Lung (tissue), 11 donors: ENCODE measurements at regions not wholly inside any gene's neighbourhood (a gene's known extent, or its start where the extent isn't known, plus 50 kb on each side); places are given as distances from the start of the nearest gene placed in this dataset.

Source experiments
- ATAC-seq: fragments of 200-7000 bp; cut with Tn5 transposase; one replicate; pipeline ENCODE4 v1.9.1; 2020; ENCODE audit warnings: moderate number of reproducible peaks; ENCODE audit not compliant: insufficient read depth, low FRiP score
- DNase-seq, 3 donors: peaks; one replicate each; pipeline ENCODE4 v3.0.0-alpha.2; 2013 to 2017
- H3K27ac ChIP-seq, 2 donors: one replicate each; pipeline ENCODE4 v1.5.1; 2013; ENCODE audit warnings: mild to moderate bottlenecking in 2 of 2, moderate library complexity in 2 of 2, control low read depth in 1 of 2, inconsistent platforms in 1 of 2, low read depth in 1 of 2, low read length in 1 of 2
- H3K27me3 ChIP-seq, 3 donors: one replicate each; pipeline ENCODE4 v1.5.1; 2013; ENCODE audit warnings: low read length in 2 of 3; ENCODE audit not compliant: control insufficient read depth in 3 of 3, insufficient read depth in 3 of 3
- H3K36me3 ChIP-seq, 4 donors: one replicate each; pipeline ENCODE4 v1.5.1; 2013; ENCODE audit warnings: low read length in 4 of 4, mild to moderate bottlenecking in 1 of 4, moderate library complexity in 1 of 4; ENCODE audit not compliant: control insufficient read depth in 4 of 4, insufficient read depth in 4 of 4
- H3K4me1 ChIP-seq, 5 donors: one replicate each; pipeline ENCODE4 v1.5.1; 2013; ENCODE audit warnings: low read length in 5 of 5, mild to moderate bottlenecking in 2 of 5, moderate library complexity in 1 of 5; ENCODE audit not compliant: control insufficient read depth in 5 of 5, insufficient read depth in 5 of 5
- H3K4me3 ChIP-seq: one replicate; pipeline ENCODE4 v1.5.1; 2013; ENCODE audit warnings: mild to moderate bottlenecking, control low read depth, moderate library complexity
- H3K9ac ChIP-seq, 2 donors: one replicate each; pipeline ENCODE4 v1.5.1; 2013; ENCODE audit warnings: low read length in 2 of 2, control low read depth in 1 of 2; ENCODE audit not compliant: insufficient read depth in 1 of 2
- H3K9me3 ChIP-seq, 4 donors: one replicate each; pipeline ENCODE4 v1.5.1; 2013; ENCODE audit warnings: low read length in 3 of 4, mild to moderate bottlenecking in 1 of 4, moderate library complexity in 1 of 4; ENCODE audit not compliant: control insufficient read depth in 4 of 4, insufficient read depth in 3 of 4
- WGBS, 2 donors: extraction: QIAGEN DNeasy Blood & Tissue Kit; methylation state at CpG; one replicate each; pipeline ENCODE4 v1.1.7; 2013; 5-methylcytosine and 5-hydroxymethylcytosine counted together
- TF ChIP-seq, protein P1 (sequence below): IDR thresholded peaks from 2 replicates; pipeline ENCODE4 v1.5.1; 2012; ENCODE audit warnings: mild to moderate bottlenecking; ENCODE audit errors: control extremely low read depth, extremely low read depth
- donor health status: control.
- donor health status: control.
- donor health status: Bipolar disorder and iron deficiency.
- donor health status: healthy.
- donor health status: DM: yes; HTN: yes; CAD: no.

DNA sequence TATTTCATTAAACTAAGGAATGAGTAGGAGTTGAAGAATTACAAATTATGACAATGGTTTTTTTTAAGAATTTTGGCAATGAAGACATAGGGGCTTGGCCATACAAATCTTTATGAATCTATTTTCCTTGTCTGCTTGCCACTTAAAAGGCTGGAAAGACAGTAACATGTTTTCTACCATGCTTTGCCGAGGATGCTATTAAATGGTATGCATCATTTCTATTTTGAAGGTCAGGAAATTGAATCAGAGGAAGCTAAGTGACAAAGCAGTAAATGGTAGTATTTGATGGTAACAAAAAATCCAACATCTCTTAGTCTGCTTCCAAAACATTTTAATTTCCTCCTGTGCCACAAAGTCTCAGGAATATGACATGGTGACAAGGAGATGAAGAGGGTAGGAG, 287.2 kb downstream of the RFPL4B start:
- ATAC-seq (no peak), DNase-seq (no peak)
- H3K4me1 ChIP-seq, result no peaks in the 10 kb centered on the region
- 72 to 89% methylated on average over 1 of the region's 1 CpG for WGBS, 2 donors
- no peaks in the 10 kb centered on the region for H3K36me3 ChIP-seq
- no peak overlapping the region for H3K27ac ChIP-seq
- no peak overlapping the region for H3K4me3 ChIP-seq
- TF ChIP-seq, protein P1, sequence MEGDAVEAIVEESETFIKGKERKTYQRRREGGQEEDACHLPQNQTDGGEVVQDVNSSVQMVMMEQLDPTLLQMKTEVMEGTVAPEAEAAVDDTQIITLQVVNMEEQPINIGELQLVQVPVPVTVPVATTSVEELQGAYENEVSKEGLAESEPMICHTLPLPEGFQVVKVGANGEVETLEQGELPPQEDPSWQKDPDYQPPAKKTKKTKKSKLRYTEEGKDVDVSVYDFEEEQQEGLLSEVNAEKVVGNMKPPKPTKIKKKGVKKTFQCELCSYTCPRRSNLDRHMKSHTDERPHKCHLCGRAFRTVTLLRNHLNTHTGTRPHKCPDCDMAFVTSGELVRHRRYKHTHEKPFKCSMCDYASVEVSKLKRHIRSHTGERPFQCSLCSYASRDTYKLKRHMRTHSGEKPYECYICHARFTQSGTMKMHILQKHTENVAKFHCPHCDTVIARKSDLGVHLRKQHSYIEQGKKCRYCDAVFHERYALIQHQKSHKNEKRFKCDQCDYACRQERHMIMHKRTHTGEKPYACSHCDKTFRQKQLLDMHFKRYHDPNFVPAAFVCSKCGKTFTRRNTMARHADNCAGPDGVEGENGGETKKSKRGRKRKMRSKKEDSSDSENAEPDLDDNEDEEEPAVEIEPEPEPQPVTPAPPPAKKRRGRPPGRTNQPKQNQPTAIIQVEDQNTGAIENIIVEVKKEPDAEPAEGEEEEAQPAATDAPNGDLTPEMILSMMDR, result no peak
- H3K9me3 ChIP-seq, result peaks cover 0 to 4% (median 0%) of the 10 kb centered on the region in 4 donors
- H3K9ac ChIP-seq, result no peak overlapping the region
- no peaks in the 10 kb centered on the region for H3K27me3 ChIP-seq

DNA sequence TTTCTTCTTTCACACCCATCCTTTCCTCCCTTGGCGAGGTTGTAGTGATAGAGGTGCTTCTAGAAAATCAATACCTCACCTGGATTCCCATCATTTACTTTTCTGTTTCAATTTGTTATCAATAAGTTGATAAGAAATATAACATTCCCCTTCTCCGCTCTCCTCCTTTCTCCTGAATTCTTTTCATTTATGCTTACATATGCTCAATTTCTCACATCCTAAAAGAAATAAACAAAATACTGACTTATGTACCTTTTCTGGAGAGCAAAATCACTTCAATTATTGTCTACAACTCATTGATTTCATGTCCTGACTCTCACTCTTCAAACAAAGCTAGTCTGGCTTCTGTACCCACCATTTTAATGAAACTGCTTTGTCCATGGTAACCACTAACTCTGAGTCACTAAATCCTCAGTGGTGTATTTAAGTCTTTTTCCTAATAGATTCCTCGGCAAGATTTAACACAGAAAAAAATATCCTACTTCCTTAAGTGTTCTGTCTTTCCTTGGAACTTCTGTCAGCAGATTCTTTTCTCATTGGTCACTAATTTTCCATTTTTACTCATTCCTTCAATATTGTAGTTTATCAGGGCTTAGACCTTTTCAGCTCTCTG, 289.6 kb downstream of the RFPL4B start:
- TF ChIP-seq, protein P1, result no peak
- H3K4me3 ChIP-seq, result no peak overlapping the region
- 82 to 92% methylated on average over 3 of the region's 3 CpGs for WGBS, 2 donors

DNA sequence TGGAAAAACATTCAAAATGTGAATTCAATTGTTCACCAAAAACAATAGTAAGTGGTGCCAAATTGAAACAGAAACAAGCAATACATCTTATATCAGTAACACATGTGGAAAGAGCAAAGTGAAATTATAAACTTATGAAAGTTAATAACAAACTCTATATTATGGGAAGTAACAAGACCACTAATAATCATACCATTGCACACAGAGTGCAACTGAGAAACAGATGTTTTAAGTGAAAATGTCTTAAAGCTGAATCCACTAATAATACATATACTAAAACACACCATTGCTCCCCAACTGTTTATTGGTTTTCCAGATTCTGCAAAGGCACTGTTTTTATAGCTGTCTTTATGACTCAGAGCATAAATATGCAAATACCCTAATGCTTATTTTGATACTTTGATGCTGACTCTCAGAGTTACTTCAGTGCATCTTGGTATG, 292.3 kb downstream of the RFPL4B start:
- H3K4me1 ChIP-seq, result peaks cover 0 to 2% (median 0%) of the 10 kb centered on the region in 5 donors
- DNase-seq, result no peak
- TF ChIP-seq, protein P1, result no peak
- no peak overlapping the region for H3K9ac ChIP-seq
- peaks cover 0 to 1% (median 0%) of the 10 kb centered on the region in 4 donors for H3K9me3 ChIP-seq
- H3K36me3 ChIP-seq, result no peaks in the 10 kb centered on the region
- ATAC-seq, result no peak
- H3K27me3 ChIP-seq, result no peaks in the 10 kb centered on the region
- H3K27ac ChIP-seq, result no peak overlapping the region
- no peak overlapping the region for H3K4me3 ChIP-seq

More for the DNA sequence above, 289.6 kb downstream of the RFPL4B start:
- H3K4me1 ChIP-seq, result peaks cover 0 to 2% (median 0%) of the 10 kb centered on the region in 5 donors
- H3K27me3 ChIP-seq, result no peaks in the 10 kb centered on the region
- H3K9ac ChIP-seq, result no peak overlapping the region
- H3K27ac ChIP-seq, result no peak overlapping the region
- DNase-seq (no peak), ATAC-seq (no peak)
- no peaks in the 10 kb centered on the region for H3K36me3 ChIP-seq
- H3K9me3 ChIP-seq, result peaks cover 0 to 4% (median 0%) of the 10 kb centered on the region in 4 donors

DNA sequence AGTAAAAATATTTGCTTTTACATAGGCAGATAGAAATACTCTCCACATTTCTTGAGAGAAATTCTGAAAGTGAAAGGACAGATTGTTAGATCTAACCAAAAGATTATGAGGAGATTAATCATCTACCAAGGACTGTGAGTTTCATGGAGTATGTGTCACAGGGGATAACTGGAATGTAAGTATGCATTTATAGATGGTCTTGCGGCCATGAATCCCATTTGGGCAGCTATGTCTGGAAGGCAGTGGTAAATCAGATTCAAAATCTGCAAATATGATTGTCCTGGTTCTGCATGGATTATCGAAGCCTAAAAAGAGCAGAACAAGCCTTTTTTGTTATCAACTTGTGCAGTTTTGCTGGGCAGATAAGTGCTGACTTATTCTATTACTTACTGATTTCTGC, 293.8 kb downstream of the RFPL4B start:
- Histone ChIP-seq H3K27ac (no peak overlapping the region), H3K9me3 (no peaks in the 10 kb centered on the region), H3K36me3 (no peaks in the 10 kb centered on the region), H3K9ac (no peak overlapping the region), H3K27me3 (no peaks in the 10 kb centered on the region), H3K4me1 (peaks cover 0 to 2% (median 0%) of the 10 kb centered on the region in 5 donors), H3K4me3 (no peak overlapping the region)
- WGBS, 2 donors, result 74 to 88% methylated on average over 2 of the region's 2 CpGs
- ATAC-seq, result no peak
- DNase-seq, result peak in 1 of 3 donors; percentile 10
- TF ChIP-seq, protein P1, result no peak
